Fibroblast of the aortic adventitia (primary cell): ENCODE measurements at regions not wholly inside any gene's neighbourhood (a gene's known extent, or its start where the extent isn't known, plus 50 kb on each side); places are given as distances from the start of the nearest gene placed in this dataset.

ENCODE experiments used
- DNase-seq: peaks from one replicate; pipeline ENCODE4 v3.0.0-alpha.2; 2010; ENCODE audit warnings: low read depth
- H3K4me3 ChIP-seq: 2 replicates; pipeline ENCODE4 v1.5.1; 2011; ENCODE audit warnings: low read depth, mild to moderate bottlenecking, control low read depth, low read length, moderate library complexity
- TF ChIP-seq, protein P1 (sequence below): IDR thresholded peaks from 2 replicates; pipeline ENCODE4 v1.5.1; 2011; ENCODE audit warnings: mild to moderate bottlenecking, low read length, control low read depth, inconsistent platforms; ENCODE audit not compliant: insufficient read depth

- peak; percentile 28 for DNase-seq
- H3K4me3 ChIP-seq: no peak overlapping the region
- TF ChIP-seq, protein P1, sequence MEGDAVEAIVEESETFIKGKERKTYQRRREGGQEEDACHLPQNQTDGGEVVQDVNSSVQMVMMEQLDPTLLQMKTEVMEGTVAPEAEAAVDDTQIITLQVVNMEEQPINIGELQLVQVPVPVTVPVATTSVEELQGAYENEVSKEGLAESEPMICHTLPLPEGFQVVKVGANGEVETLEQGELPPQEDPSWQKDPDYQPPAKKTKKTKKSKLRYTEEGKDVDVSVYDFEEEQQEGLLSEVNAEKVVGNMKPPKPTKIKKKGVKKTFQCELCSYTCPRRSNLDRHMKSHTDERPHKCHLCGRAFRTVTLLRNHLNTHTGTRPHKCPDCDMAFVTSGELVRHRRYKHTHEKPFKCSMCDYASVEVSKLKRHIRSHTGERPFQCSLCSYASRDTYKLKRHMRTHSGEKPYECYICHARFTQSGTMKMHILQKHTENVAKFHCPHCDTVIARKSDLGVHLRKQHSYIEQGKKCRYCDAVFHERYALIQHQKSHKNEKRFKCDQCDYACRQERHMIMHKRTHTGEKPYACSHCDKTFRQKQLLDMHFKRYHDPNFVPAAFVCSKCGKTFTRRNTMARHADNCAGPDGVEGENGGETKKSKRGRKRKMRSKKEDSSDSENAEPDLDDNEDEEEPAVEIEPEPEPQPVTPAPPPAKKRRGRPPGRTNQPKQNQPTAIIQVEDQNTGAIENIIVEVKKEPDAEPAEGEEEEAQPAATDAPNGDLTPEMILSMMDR: no peak
Observed at GRCh38 chr10:78942091-78942501, 126.7 kb upstream of the ZMIZ1 start.

GRCh38 chr10:78944723-78945312 is 123.9 kb upstream of the ZMIZ1 start:
- TF ChIP-seq, protein P1: no peak
- DNase-seq: peak; percentile 98
- H3K4me3 ChIP-seq: no peak overlapping the region

DNA sequence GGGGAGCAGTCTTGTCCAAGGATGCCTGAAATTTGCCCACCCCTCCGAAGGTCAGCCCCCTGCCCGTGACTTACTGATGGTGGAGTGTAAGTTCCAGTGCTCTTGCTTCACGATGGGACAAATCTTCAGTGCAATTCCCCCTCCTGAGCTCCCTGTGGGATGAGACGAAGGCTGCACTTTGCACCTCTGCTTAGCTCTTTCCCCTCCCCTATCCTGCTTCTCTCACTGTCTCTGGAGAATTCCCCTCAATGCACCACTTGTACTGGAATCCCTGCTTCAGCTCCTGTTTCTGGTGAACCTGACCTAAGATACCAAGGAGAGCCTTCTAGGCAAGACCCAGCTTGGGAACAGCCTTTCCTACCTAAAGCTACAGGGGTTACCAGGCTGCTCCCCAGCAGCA is 122.9 kb upstream of the ZMIZ1 start:
- TF ChIP-seq, protein P1: no peak
- H3K4me3 ChIP-seq: no peak overlapping the region
- no peak for DNase-seq

GRCh38 chr10:78947226-78947625 is 121.5 kb upstream of the ZMIZ1 start:
- H3K4me3 ChIP-seq: no peak overlapping the region
- TF ChIP-seq, protein P1: no peak
- DNase-seq: no peak

GRCh38 chr10:78947733-78948132 is 121.0 kb upstream of the ZMIZ1 start:
- TF ChIP-seq, protein P1: no peak
- H3K4me3 ChIP-seq: no peak overlapping the region
- DNase-seq: no peak

DNA sequence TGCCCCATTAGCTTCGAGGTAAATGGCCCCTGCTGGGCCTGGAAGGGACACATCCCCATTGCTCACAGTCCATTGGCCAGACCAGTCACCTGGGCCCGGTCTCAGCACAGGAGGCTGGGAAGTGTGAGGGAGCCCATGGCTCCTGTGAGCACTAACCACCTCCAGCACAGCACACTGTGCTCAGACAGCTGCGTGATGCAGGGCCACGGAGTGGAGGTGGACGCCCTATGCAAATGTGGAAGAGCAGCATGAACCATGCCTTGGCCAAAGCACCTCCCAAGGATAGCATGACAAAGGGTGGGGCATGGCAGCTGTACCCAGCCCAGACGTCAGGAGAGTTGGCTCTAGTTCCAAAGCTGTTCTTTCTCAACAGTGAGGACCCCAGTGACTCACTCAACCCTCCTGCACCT is 120.1 kb upstream of the ZMIZ1 start:
- no peak overlapping the region for H3K4me3 ChIP-seq
- DNase-seq: peak; percentile 47
- TF ChIP-seq, protein P1: no peak
